ENCODE measurements at regions not wholly inside any gene's neighbourhood (a gene's known extent, or its start where the extent isn't known, plus 50 kb on each side); places are given as distances from the start of the nearest gene placed in this dataset.

- TF ChIP-seq EZH2phosphoT487 (IDR thresholded peaks at IDR 0.05; ENCODE audit: insufficient read depth, low read depth) (no peak), EZH2 (IDR thresholded peaks at IDR 0.05; ENCODE audit: insufficient read depth, poor library complexity, severe bottlenecking) (no peak)
Observed at GRCh38 chr6:165733489-165733791, 70.4 kb upstream of the PDE10A start.
